HCT116 (cell line): ENCODE measurements at regions not wholly inside any gene's neighbourhood (a gene's known extent, or its start where the extent isn't known, plus 50 kb on each side); places are given as distances from the start of the nearest gene placed in this dataset.

Experiments
- ATAC-seq: fragments of 200-7000 bp; cut with Tn5 transposase; 2 replicates; pipeline ENCODE4 v1.9.1; 2020; ENCODE audit warnings: mild to moderate bottlenecking, moderate library complexity
- BruUV-seq: library from RNA; stranded (reverse); fragments of 400-500 nt; replicated peaks from 2 replicates; lab custom pipeline; 2021; lab: Mats Ljungman, UMichigan
- CTCF ChIA-PET: fragments of 300-600 bp; sonication (Branson Sonifier 250); formaldehyde crosslinking; loops from one replicate; lab custom pipeline; 2021; ENCODE audit warnings: antibody characterized with exemption; lab: Charles Lee
- POLR2A ChIA-PET: fragments of 300-600, 350-600 bp; sonication (Branson Sonifier 250); formaldehyde crosslinking; loops from one replicate; lab custom pipeline; 2021; ENCODE audit warnings: antibody characterized with exemption; lab: Charles Lee
- RAD21 ChIA-PET, 2 experiments: fragments of 300-600 bp; sonication (Branson Sonifier 250); formaldehyde crosslinking; loops; one replicate each; lab custom pipeline; 2023; ENCODE audit warnings: low total read pairs in 2 of 2; ENCODE audit not compliant: uncharacterized antibody in 2 of 2, unreplicated experiment in 2 of 2, low non-redundant PET in 1 of 2; lab: Charles Lee
- DNase-seq: peaks from one replicate; pipeline ENCODE4 v3.0.0-alpha.2; 2010; ENCODE audit warnings: low read depth, low spot score
- H2AFZ ChIP-seq: fragments of 200-600 bp; shearing (Covaris generic), sonication (generic); 2 replicates; pipeline ENCODE4 v1.6.1; 2017; ENCODE audit warnings: low read depth, mixed run types, mixed read lengths, antibody characterized with exemption, low read length; ENCODE audit not compliant: poor library complexity, severe bottlenecking
- H3K27ac ChIP-seq: 2 replicates; pipeline ENCODE4 v1.5.1; 2012; ENCODE audit warnings: low read depth, low read length
- H3K27me3 ChIP-seq: fragments of 200-600 bp; sonication (generic); 2 replicates; pipeline ENCODE4 v1.6.1; 2016; ENCODE audit warnings: mixed run types, low read length, mixed read lengths; ENCODE audit not compliant: insufficient read depth
- H3K36me3 ChIP-seq, 2 experiments: fragments of 200-500 bp in 1 of 2; fragments of 200-600 bp in 1 of 2; sonication (Bioruptor generic) in 1 of 2; sonication (generic) in 1 of 2; 2 replicates each; pipeline versions ENCODE4 v1.5.1 to v1.6.1; 2014 to 2016; ENCODE audit warnings: low read length in 2 of 2, inconsistent platforms in 1 of 2, mixed read lengths in 1 of 2, mixed run types in 1 of 2; ENCODE audit not compliant: insufficient read depth in 2 of 2, control insufficient read depth in 1 of 2
- H3K4me1 ChIP-seq, 2 experiments: fragments of 200-600 bp in 1 of 2; sonication (generic) in 1 of 2; 2 replicates each; pipeline versions ENCODE4 v1.5.1 to v1.6.1; 2012 to 2017; ENCODE audit warnings: low read length in 2 of 2, inconsistent platforms in 1 of 2, mild to moderate bottlenecking in 1 of 2, mixed read lengths in 1 of 2, mixed run types in 1 of 2, moderate library complexity in 1 of 2; ENCODE audit not compliant: insufficient read depth in 2 of 2, control insufficient read depth in 1 of 2
- H3K4me2 ChIP-seq: fragments of 200-600 bp; sonication (generic); 2 replicates; pipeline ENCODE4 v1.6.1; 2017; ENCODE audit warnings: mixed run types, low read length, mixed read lengths
- H3K4me3 ChIP-seq, 2 experiments: fragments of 200-600 bp in 1 of 2; sonication (generic) in 1 of 2; replicated peaks in 1 of 2; 2 replicates each; pipeline ENCODE4 v1.5.1; 2011 to 2016; ENCODE audit warnings: low read length in 2 of 2, control low read depth in 1 of 2, low read depth in 1 of 2, mild to moderate bottlenecking in 1 of 2, mixed read lengths in 1 of 2, mixed run types in 1 of 2
- H3K79me2 ChIP-seq: fragments of 200-600 bp; sonication (generic); 2 replicates; pipeline ENCODE4 v1.6.1; 2017; ENCODE audit warnings: mild to moderate bottlenecking, mixed run types, low read length, moderate library complexity, mixed read lengths; ENCODE audit not compliant: insufficient read depth
- H3K9ac ChIP-seq: fragments of 200-600 bp; sonication (generic); 2 replicates; pipeline ENCODE4 v1.6.1; 2016; ENCODE audit warnings: low read length, mixed read lengths
- H3K9me2 ChIP-seq: fragments of 200-600 bp; sonication (generic), shearing (Covaris generic); 2 replicates; pipeline ENCODE4 v1.6.1; 2017; ENCODE audit warnings: mixed run types, mild to moderate bottlenecking, moderate library complexity; ENCODE audit not compliant: insufficient read depth
- H3K9me3 ChIP-seq, 2 experiments: fragments of 200-500 bp in 1 of 2; fragments of 200-600 bp in 1 of 2; sonication (Bioruptor generic) in 1 of 2; sonication (generic) in 1 of 2; 2 replicates each; pipeline ENCODE4 v1.6.1; 2014 to 2017; ENCODE audit warnings: low read length in 2 of 2, mixed read lengths in 2 of 2, inconsistent platforms in 1 of 2, low read depth in 1 of 2, mild to moderate bottlenecking in 1 of 2, mixed run types in 1 of 2, moderate library complexity in 1 of 2; ENCODE audit not compliant: control insufficient read depth in 1 of 2, insufficient read depth in 1 of 2
- H4K20me1 ChIP-seq: fragments of 200-600 bp; sonication (generic), shearing (Covaris generic); 2 replicates; pipeline ENCODE4 v1.6.1; 2017; ENCODE audit warnings: mixed run types, mild to moderate bottlenecking, moderate library complexity; ENCODE audit not compliant: insufficient read depth
- CBX3 ChIP-seq: IDR thresholded peaks from 2 replicates; pipeline ENCODE4 v1.6.1; 2012; ENCODE audit warnings: low read depth
- EGR1 ChIP-seq: IDR thresholded peaks from 2 replicates; pipeline ENCODE4 v1.6.1; 2012; ENCODE audit warnings: low read depth
- ELF1 ChIP-seq: IDR thresholded peaks from 2 replicates; pipeline ENCODE4 v1.6.1; 2012; ENCODE audit warnings: low read depth, borderline replicate concordance
- EZH2phosphoT487 ChIP-seq: fragments of 200-600 bp; IDR thresholded peaks from 2 replicates; pipeline ENCODE4 v1.6.1; 2018; ENCODE audit warnings: antibody characterized with exemption, borderline replicate concordance
- JUND ChIP-seq: IDR thresholded peaks from 2 replicates; pipeline ENCODE4 v1.6.1; 2012
- POLR2AphosphoS5 ChIP-seq: IDR thresholded peaks from 2 replicates; pipeline ENCODE4 v1.6.1; 2011; ENCODE audit warnings: mild to moderate bottlenecking, low read depth, low read length, moderate library complexity
- SIN3A ChIP-seq: IDR thresholded peaks from 2 replicates; pipeline ENCODE4 v1.6.1; 2012; ENCODE audit warnings: low read depth
- SP1 ChIP-seq: IDR thresholded peaks from 2 replicates; pipeline ENCODE4 v1.6.1; 2012; ENCODE audit warnings: low read depth
- SRF ChIP-seq: IDR thresholded peaks from 2 replicates; pipeline ENCODE4 v1.6.1; 2012; ENCODE audit warnings: low read depth
- TCF7L2 ChIP-seq: IDR thresholded peaks from 2 replicates; pipeline ENCODE4 v1.7.0; 2011; ENCODE audit warnings: borderline replicate concordance, inconsistent platforms; ENCODE audit not compliant: insufficient read depth, insufficient read length; ENCODE audit errors: extremely low read depth
- YY1 ChIP-seq: IDR thresholded peaks from 2 replicates; pipeline ENCODE4 v1.6.1; 2011; ENCODE audit warnings: low read length, low read depth, moderate library complexity, mild to moderate bottlenecking; ENCODE audit not compliant: insufficient replicate concordance; ENCODE audit errors: extremely low read depth
- ZFX ChIP-seq: fragments of 450-650 bp; IDR thresholded peaks from 2 replicates; pipeline ENCODE4 v1.6.1; 2017
- ZNF274 ChIP-seq: fragments of 200-500 bp; sonication (Bioruptor generic); IDR thresholded peaks from 2 replicates; pipeline ENCODE4 v1.6.1; 2014; ENCODE audit warnings: mild to moderate bottlenecking, low read depth, low read length, inconsistent platforms
- intact Hi-C: fragments of 100-400 bp; cut with micrococcal nuclease; formaldehyde crosslinking; loops from 2 replicates; pipeline ENCODE4 v1.10.0; 2022
- TF ChIP-seq, protein P1 (sequence below), 3 experiments: fragments of 200-600 bp in 1 of 3; sonication (generic) in 1 of 3; IDR thresholded peaks in 2 of 3; conservative IDR thresholded peaks in 1 of 3; 2 replicates each; pipeline ENCODE4 v1.5.1; 2012 to 2017; ENCODE audit warnings: low read depth in 2 of 3, low read length in 2 of 3, antibody characterized with exemption in 1 of 3, borderline replicate concordance in 1 of 3, control low read depth in 1 of 3, mild to moderate bottlenecking in 1 of 3, mixed read lengths in 1 of 3, mixed run types in 1 of 3, moderate library complexity in 1 of 3; ENCODE audit not compliant: insufficient read depth in 1 of 3
- TF ChIP-seq, protein P2 (sequence below): IDR thresholded peaks from 2 replicates; pipeline ENCODE4 v1.6.1; 2012
- TF ChIP-seq, protein P3 (sequence below): IDR thresholded peaks from 2 replicates; pipeline ENCODE4 v1.6.1; 2012
- TF ChIP-seq, protein P4 (sequence below): IDR thresholded peaks from 2 replicates; pipeline ENCODE4 v1.6.1; 2011; ENCODE audit warnings: mild to moderate bottlenecking, low read length, moderate library complexity; ENCODE audit not compliant: insufficient replicate concordance; ENCODE audit errors: extremely low read depth

DNA sequence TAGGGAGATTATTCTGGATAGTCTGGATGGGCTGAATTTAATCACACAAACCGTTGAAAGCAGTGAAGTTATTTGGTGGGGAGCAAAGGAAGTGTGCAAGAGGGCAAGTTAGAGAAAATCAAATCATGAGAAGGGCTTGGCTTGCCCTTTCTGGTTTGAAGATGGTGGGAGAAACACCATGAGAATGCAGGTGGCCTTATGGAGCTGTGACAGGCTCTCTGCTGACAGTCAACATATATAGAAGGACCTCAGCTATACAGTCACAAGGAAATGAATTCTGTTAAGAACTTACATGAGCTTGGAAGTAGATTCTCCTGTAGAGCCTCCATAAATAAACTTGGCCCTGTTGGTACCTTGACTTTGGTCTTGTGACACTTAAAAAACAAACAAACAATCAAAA, 72.3 kb downstream of the GMNC start:
- no peak for TF ChIP-seq POLR2AphosphoS5
- TF ChIP-seq, protein P1, sequence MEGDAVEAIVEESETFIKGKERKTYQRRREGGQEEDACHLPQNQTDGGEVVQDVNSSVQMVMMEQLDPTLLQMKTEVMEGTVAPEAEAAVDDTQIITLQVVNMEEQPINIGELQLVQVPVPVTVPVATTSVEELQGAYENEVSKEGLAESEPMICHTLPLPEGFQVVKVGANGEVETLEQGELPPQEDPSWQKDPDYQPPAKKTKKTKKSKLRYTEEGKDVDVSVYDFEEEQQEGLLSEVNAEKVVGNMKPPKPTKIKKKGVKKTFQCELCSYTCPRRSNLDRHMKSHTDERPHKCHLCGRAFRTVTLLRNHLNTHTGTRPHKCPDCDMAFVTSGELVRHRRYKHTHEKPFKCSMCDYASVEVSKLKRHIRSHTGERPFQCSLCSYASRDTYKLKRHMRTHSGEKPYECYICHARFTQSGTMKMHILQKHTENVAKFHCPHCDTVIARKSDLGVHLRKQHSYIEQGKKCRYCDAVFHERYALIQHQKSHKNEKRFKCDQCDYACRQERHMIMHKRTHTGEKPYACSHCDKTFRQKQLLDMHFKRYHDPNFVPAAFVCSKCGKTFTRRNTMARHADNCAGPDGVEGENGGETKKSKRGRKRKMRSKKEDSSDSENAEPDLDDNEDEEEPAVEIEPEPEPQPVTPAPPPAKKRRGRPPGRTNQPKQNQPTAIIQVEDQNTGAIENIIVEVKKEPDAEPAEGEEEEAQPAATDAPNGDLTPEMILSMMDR (IDR thresholded peaks at IDR 0.05 in 2 of 3, conservative IDR thresholded peaks at IDR 0.05 in 1 of 3; ENCODE audit: borderline replicate concordance in 1 of 3, insufficient read depth in 1 of 3, low read depth in 2 of 3, low read length in 2 of 3), result no peak
- no peak for TF ChIP-seq ELF1
- TF ChIP-seq, protein P2, sequence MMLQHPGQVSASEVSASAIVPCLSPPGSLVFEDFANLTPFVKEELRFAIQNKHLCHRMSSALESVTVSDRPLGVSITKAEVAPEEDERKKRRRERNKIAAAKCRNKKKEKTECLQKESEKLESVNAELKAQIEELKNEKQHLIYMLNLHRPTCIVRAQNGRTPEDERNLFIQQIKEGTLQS, result no peak
- no peak for TF ChIP-seq JUND
- no peak for TF ChIP-seq CBX3
- TF ChIP-seq, protein P3, sequence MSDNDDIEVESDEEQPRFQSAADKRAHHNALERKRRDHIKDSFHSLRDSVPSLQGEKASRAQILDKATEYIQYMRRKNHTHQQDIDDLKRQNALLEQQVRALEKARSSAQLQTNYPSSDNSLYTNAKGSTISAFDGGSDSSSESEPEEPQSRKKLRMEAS, result no peak
- TF ChIP-seq TCF7L2, result no peak
- TF ChIP-seq, protein P4, sequence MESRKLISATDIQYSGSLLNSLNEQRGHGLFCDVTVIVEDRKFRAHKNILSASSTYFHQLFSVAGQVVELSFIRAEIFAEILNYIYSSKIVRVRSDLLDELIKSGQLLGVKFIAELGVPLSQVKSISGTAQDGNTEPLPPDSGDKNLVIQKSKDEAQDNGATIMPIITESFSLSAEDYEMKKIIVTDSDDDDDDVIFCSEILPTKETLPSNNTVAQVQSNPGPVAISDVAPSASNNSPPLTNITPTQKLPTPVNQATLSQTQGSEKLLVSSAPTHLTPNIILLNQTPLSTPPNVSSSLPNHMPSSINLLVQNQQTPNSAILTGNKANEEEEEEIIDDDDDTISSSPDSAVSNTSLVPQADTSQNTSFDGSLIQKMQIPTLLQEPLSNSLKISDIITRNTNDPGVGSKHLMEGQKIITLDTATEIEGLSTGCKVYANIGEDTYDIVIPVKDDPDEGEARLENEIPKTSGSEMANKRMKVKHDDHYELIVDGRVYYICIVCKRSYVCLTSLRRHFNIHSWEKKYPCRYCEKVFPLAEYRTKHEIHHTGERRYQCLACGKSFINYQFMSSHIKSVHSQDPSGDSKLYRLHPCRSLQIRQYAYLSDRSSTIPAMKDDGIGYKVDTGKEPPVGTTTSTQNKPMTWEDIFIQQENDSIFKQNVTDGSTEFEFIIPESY, result no peak
- TF ChIP-seq ZFX, result no peak
- TF ChIP-seq SP1, result no peak
- no peak for TF ChIP-seq ZNF274
- TF ChIP-seq EZH2phosphoT487, result no peak
- TF ChIP-seq SRF, result no peak
- no peak for TF ChIP-seq SIN3A
- no peak for TF ChIP-seq EGR1
- no peak for TF ChIP-seq YY1
- Histone ChIP-seq H3K9ac (no peak overlapping the region), H3K9me2 (no peaks in the 10 kb centered on the region), H3K27ac (no peak overlapping the region), H4K20me1 (no peaks in the 10 kb centered on the region), H3K4me3 (no peak overlapping the region), H3K4me1 (no peaks in the 10 kb centered on the region), H3K4me2 (no peak overlapping the region), H3K36me3 (no peaks in the 10 kb centered on the region), H2AFZ (no peak overlapping the region), H3K79me2 (no peaks in the 10 kb centered on the region), H3K9me3 (no peaks in the 10 kb centered on the region), H3K27me3 (no peaks in the 10 kb centered on the region)
- ChIA-PET CTCF (no interaction called here), POLR2A (no interaction called here), RAD21 (no interaction called here)
- intact Hi-C loops, result no loop called here
- DNase-seq, result no peak
- BruUV-seq, result no TSS peak
- ATAC-seq, result no peak
